Endothelial cell of umbilical vein (primary cell): ENCODE measurements at regions not wholly inside any gene's neighbourhood (a gene's known extent, or its start where the extent isn't known, plus 50 kb on each side); places are given as distances from the start of the nearest gene placed in this dataset.

Experiments used
- BruUV-seq: library from RNA; stranded (reverse); fragments of 400-500 nt; replicated peaks from 2 replicates; lab custom pipeline; 2021; lab: Mats Ljungman, UMichigan
- CTCF ChIA-PET: fragments of 300-600, 350-600 bp; sonication (Branson Sonifier 250); formaldehyde crosslinking; loops from one replicate; lab custom pipeline; 2021; ENCODE audit warnings: antibody characterized with exemption, inconsistent platforms; lab: Charles Lee
- POLR2A ChIA-PET: fragments of 300-600, 350-600 bp; sonication (Branson Sonifier 250); formaldehyde crosslinking; loops from one replicate; lab custom pipeline; 2021; ENCODE audit warnings: antibody characterized with exemption, inconsistent platforms; lab: Charles Lee
- DNase-seq: peaks from one replicate; pipeline ENCODE4 v3.0.0-alpha.2; 2011; ENCODE audit warnings: low read depth, low spot score
- FAIRE-seq: peaks from 2 replicates; lab custom pipeline; 2011; peaks lifted over from hg19 to GRCh38; lab: Jason Lieb, UNC
- H2AFZ ChIP-seq: 2 replicates; pipeline ENCODE4 v1.6.0; 2012; ENCODE audit warnings: low read depth, low read length, control low read depth, inconsistent platforms
- H3K27ac ChIP-seq: 2 replicates; pipeline ENCODE4 v1.5.1; 2011; ENCODE audit warnings: low read depth, mild to moderate bottlenecking, control low read depth, low read length, moderate library complexity; ENCODE audit not compliant: insufficient read depth
- H3K27me3 ChIP-seq, 2 experiments: 2 replicates each; pipeline versions ENCODE4 v1.6.0 to v1.6.1; 2011; ENCODE audit warnings: low read length in 2 of 2, mixed read lengths in 1 of 2; ENCODE audit not compliant: control insufficient read depth in 2 of 2, insufficient read depth in 2 of 2
- H3K36me3 ChIP-seq, 2 experiments: 2 replicates in 1 of 2; 3 replicates in 1 of 2; pipeline ENCODE4 v1.5.1; 2011; ENCODE audit warnings: low read length in 2 of 2, mild to moderate bottlenecking in 1 of 2, moderate library complexity in 1 of 2; ENCODE audit not compliant: control insufficient read depth in 2 of 2, insufficient read depth in 2 of 2; ENCODE audit errors: extremely low read depth in 1 of 2
- H3K4me1 ChIP-seq: 3 replicates; pipeline ENCODE4 v1.5.1; 2011; ENCODE audit warnings: mild to moderate bottlenecking, low read length; ENCODE audit not compliant: control insufficient read depth, insufficient read depth; ENCODE audit errors: extremely low read depth
- H3K4me2 ChIP-seq: 2 replicates; pipeline ENCODE4 v1.6.1; 2011; ENCODE audit warnings: low read length, control low read depth, mixed read lengths; ENCODE audit not compliant: insufficient read depth
- H3K4me3 ChIP-seq, 3 experiments: fragments of 200-600 bp in 1 of 3; sonication (generic), shearing (Covaris generic) in 1 of 3; replicated peaks in 1 of 3; 2 replicates each; pipeline ENCODE4 v1.5.1; 2011 to 2016; ENCODE audit warnings: control low read depth in 3 of 3, low read length in 3 of 3, mild to moderate bottlenecking in 2 of 3, inconsistent platforms in 1 of 3, low read depth in 1 of 3, moderate library complexity in 1 of 3; ENCODE audit not compliant: insufficient read depth in 1 of 3
- H3K79me2 ChIP-seq: 2 replicates; pipeline ENCODE4 v1.6.0; 2012; ENCODE audit warnings: low read length, inconsistent platforms; ENCODE audit not compliant: control insufficient read depth, insufficient read depth
- H3K9ac ChIP-seq: replicated peaks from 2 replicates; pipeline ENCODE3; 2011; ENCODE audit warnings: low read length, control low read depth; ENCODE audit not compliant: insufficient read depth; ENCODE audit errors: extremely low read depth
- H3K9me1 ChIP-seq: replicated peaks from 3 replicates; pipeline ENCODE4 v1.6.0; 2011; ENCODE audit warnings: mild to moderate bottlenecking, low read length; ENCODE audit not compliant: control insufficient read depth, insufficient read depth; ENCODE audit errors: extremely low read depth
- H3K9me3 ChIP-seq: replicated peaks from 2 replicates; pipeline ENCODE4 v1.5.1; 2012; ENCODE audit warnings: low read length, inconsistent platforms; ENCODE audit not compliant: control insufficient read depth, insufficient read depth
- H4K20me1 ChIP-seq: replicated peaks from 2 replicates; pipeline ENCODE3; 2011; ENCODE audit warnings: mild to moderate bottlenecking, low read length; ENCODE audit not compliant: control insufficient read depth, insufficient read depth; ENCODE audit errors: extremely low read depth
- EZH2 ChIP-seq: IDR thresholded peaks from 2 replicates; pipeline ENCODE4 v1.6.1; 2012; ENCODE audit warnings: borderline replicate concordance, low read depth, mild to moderate bottlenecking, moderate library complexity, low read length, inconsistent platforms; ENCODE audit not compliant: severe bottlenecking
- GATA2 ChIP-seq: IDR thresholded peaks from 2 replicates; pipeline ENCODE4 v1.7.0; 2011; ENCODE audit warnings: low read depth, mild to moderate bottlenecking, moderate library complexity, mixed read lengths, low read length; ENCODE audit not compliant: insufficient read length, insufficient read depth
- JUN ChIP-seq: IDR thresholded peaks from 2 replicates; pipeline ENCODE4 v1.6.1; 2011; ENCODE audit warnings: borderline replicate concordance, low read depth; ENCODE audit not compliant: insufficient read length, insufficient read depth
- MYC ChIP-seq: IDR thresholded peaks from one replicate; pipeline ENCODE4 v1.6.1; 2011; ENCODE audit warnings: mild to moderate bottlenecking, low read depth, low read length
- POLR2AphosphoS5 ChIP-seq: IDR thresholded peaks from 2 replicates; pipeline ENCODE4 v1.6.1; 2012; ENCODE audit warnings: low read depth, mild to moderate bottlenecking, control low read depth, low read length, moderate library complexity; ENCODE audit not compliant: insufficient read depth
- dilution Hi-C: fragments of 300-500 bp; cut with MboI; formaldehyde crosslinking; loops from one replicate; pipeline ENCODE4 v1.15.0; 2019; ENCODE audit warnings: low sequenced_read_pairs; ENCODE audit not compliant: extremely low pct_ligation_motif_present
- intact Hi-C: fragments of 100-400 bp; cut with micrococcal nuclease; formaldehyde crosslinking; loops from one replicate; pipeline ENCODE4 v1.10.0; 2022

- no peaks in the 10 kb centered on the region for H3K79me2 ChIP-seq
- H3K9me1 ChIP-seq = no peaks in the 10 kb centered on the region
- intact Hi-C loops = no loop called here
- H4K20me1 ChIP-seq = no peaks in the 10 kb centered on the region
- dilution Hi-C loops = no loop called here
- no peak for TF ChIP-seq JUN
- no peak overlapping the region for H3K9ac ChIP-seq
- H3K4me2 ChIP-seq = no peak overlapping the region
- H3K36me3 ChIP-seq = no peaks in the 10 kb centered on the region
- ChIA-PET POLR2A (no interaction called here), CTCF (no interaction called here)
- no peaks in the 10 kb centered on the region for H3K4me1 ChIP-seq
- BruUV-seq = no TSS peak
- H3K9me3 ChIP-seq = no peaks in the 10 kb centered on the region
- no peak overlapping the region for H3K4me3 ChIP-seq
- H3K27ac ChIP-seq = no peak overlapping the region
- no peak for DNase-seq
- no peak for FAIRE-seq
- H2AFZ ChIP-seq = no peak overlapping the region
- no peaks in the 10 kb centered on the region for H3K27me3 ChIP-seq
Measured at GRCh38 chr4:33685939-33686338, 2558.4 kb downstream of the ARAP2 start.

DNA sequence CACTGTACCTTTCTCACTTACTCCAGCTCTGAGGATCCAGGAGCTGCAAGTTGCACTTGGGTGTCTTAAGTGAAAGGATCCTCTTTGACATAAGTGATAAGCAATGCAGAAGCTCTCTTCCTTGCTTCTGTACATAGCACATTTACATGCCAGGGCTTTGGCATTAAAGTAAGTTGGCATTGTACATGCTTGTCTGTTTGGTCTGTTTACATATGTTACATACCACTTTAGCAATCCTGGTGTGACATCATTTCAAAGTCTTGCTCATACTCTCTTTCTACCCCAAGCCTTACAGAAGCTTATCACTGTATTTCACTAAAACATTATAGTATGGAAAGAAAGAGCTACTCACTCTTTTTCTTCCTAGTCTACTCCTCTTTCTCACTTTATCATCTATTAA, 2548.3 kb downstream of the ARAP2 start:
- Histone ChIP-seq H3K36me3 (no peaks in the 10 kb centered on the region), H3K9me3 (no peaks in the 10 kb centered on the region), H3K4me2 (no peak overlapping the region), H3K4me3 (no peak overlapping the region), H2AFZ (no peak overlapping the region), H3K4me1 (no peaks in the 10 kb centered on the region), H3K27me3 (no peaks in the 10 kb centered on the region), H3K79me2 (no peaks in the 10 kb centered on the region), H3K9me1 (no peaks in the 10 kb centered on the region), H4K20me1 (no peaks in the 10 kb centered on the region), H3K27ac (no peak overlapping the region), H3K9ac (no peak overlapping the region)
- dilution Hi-C loops = no loop called here
- CTCF ChIA-PET = no interaction called here
- POLR2A ChIA-PET = no interaction called here
- no peak for FAIRE-seq
- BruUV-seq = no TSS peak
- TF ChIP-seq GATA2 (no peak), POLR2AphosphoS5 (no peak), MYC (no peak), EZH2 (no peak)
- intact Hi-C loops = no loop called here
- no peak for DNase-seq
